CD4-positive, alpha-beta memory T cell (primary cell): ENCODE measurements at regions not wholly inside any gene's neighbourhood (a gene's known extent, or its start where the extent isn't known, plus 50 kb on each side); places are given as distances from the start of the nearest gene placed in this dataset.
A peak's percentile ranks its signal among the peaks of the same experiment; 100 is the strongest.

Source experiments
- CTCF ChIA-PET: fragments of 350-600 bp; sonication (Branson Sonifier 250); formaldehyde crosslinking; loops from one replicate; lab custom pipeline; 2021; ENCODE audit warnings: inconsistent platforms; ENCODE audit not compliant: partially characterized antibody; lab: Charles Lee
- POLR2A ChIA-PET: fragments of 350-600 bp; sonication (Branson Sonifier 250); formaldehyde crosslinking; loops from one replicate; lab custom pipeline; 2021; ENCODE audit not compliant: partially characterized antibody; lab: Charles Lee
- DNase-seq, 5 donors: peaks; one replicate each; pipeline versions ENCODE4 v3.0.0 to v3.0.0-alpha.2; 2020 to 2022; ENCODE audit warnings: mixed read lengths in 1 of 5
- H3K27ac ChIP-seq: one replicate; pipeline ENCODE4 v1.7.0; 2013; ENCODE audit warnings: low read depth, low read length
- H3K27me3 ChIP-seq: 2 replicates; pipeline ENCODE4 v1.7.0; 2013; ENCODE audit warnings: mild to moderate bottlenecking, low read length, moderate library complexity; ENCODE audit not compliant: insufficient read depth
- H3K36me3 ChIP-seq: 2 replicates; pipeline ENCODE4 v1.7.0; 2013; ENCODE audit warnings: mild to moderate bottlenecking, low read length, moderate library complexity; ENCODE audit not compliant: insufficient read depth
- H3K4me1 ChIP-seq: 2 replicates; pipeline ENCODE4 v1.7.0; 2013; ENCODE audit warnings: mild to moderate bottlenecking, low read length, moderate library complexity; ENCODE audit not compliant: insufficient read depth
- H3K4me3 ChIP-seq, 2 donors: one replicate each; pipeline ENCODE4 v1.7.0; 2013; ENCODE audit warnings: low read length in 2 of 2, mild to moderate bottlenecking in 1 of 2
- H3K9me3 ChIP-seq, 2 donors: one replicate each; pipeline ENCODE4 v1.7.0; 2013; ENCODE audit warnings: low read length in 2 of 2, control low read depth in 1 of 2; ENCODE audit not compliant: control insufficient read depth in 1 of 2
- H3K27ac Mint-ChIP-seq, 7 donors: one replicate each; pipeline ENCODE4 v1.8.0; 2020 to 2021; ENCODE audit warnings: mixed read lengths in 7 of 7, mild to moderate bottlenecking in 6 of 7, inconsistent platforms in 3 of 7, moderate library complexity in 3 of 7
- H3K27me3 Mint-ChIP-seq, 2 donors: one replicate each; pipeline ENCODE4 v1.8.0; 2020 to 2021; ENCODE audit warnings: mixed read lengths in 2 of 2
- H3K36me3 Mint-ChIP-seq, 2 donors: one replicate each; pipeline ENCODE4 v1.8.0; 2020 to 2021; ENCODE audit warnings: mixed read lengths in 2 of 2, inconsistent platforms in 1 of 2, mild to moderate bottlenecking in 1 of 2
- H3K4me1 Mint-ChIP-seq, 4 donors: one replicate each; pipeline ENCODE4 v1.8.0; 2020 to 2021; ENCODE audit warnings: mixed read lengths in 4 of 4, mild to moderate bottlenecking in 1 of 4
- H3K4me3 Mint-ChIP-seq, 8 donors: one replicate each; pipeline ENCODE4 v1.8.0; 2020 to 2021; ENCODE audit warnings: mixed read lengths in 8 of 8, mild to moderate bottlenecking in 7 of 8, moderate library complexity in 6 of 8, inconsistent platforms in 3 of 8
- H3K9me3 Mint-ChIP-seq, 8 donors: one replicate each; pipeline ENCODE4 v1.8.0; 2020 to 2021; ENCODE audit warnings: mixed read lengths in 8 of 8, mild to moderate bottlenecking in 5 of 8, inconsistent platforms in 3 of 8, moderate library complexity in 1 of 8
- intact Hi-C: fragments of 100-400 bp; cut with micrococcal nuclease; formaldehyde crosslinking; loops from one replicate; pipeline ENCODE4 v1.15.1; 2023

DNA sequence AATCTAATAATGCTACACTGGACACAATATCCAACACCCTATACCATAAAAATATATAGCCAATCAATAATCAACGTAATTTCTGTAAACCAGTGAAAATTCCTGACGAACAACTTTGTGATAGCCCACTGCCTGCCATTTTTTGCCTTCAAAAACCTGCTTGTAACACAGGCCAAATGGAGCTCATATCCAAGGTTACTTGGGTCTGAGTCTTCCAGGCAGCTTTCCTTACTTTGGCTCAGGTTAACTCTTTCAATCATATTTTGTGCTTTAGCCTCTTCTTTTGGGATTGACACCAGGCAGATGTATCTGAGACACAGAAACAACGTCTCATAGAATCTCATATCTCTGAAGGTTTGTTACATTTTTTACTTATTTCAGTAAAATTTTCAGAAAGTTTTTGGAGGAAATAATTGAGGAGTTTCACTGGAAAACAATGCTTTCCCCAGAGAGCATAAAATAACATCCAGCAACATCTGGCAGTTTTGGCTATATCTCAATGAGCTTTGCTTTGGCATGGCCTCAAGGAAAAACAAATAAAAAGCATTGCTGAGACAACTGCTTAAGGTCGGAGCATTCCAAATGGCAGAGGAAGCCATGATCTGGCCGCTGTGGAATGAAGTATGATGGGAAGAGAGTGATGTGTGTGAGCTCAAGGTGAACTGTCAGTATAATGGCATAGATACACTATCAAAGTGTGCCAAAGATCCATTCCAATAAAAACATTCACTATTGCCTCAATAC lies 162.9 kb upstream of the SPIN4 start:
- Mint-ChIP-seq H3K4me3 (no peak overlapping the region), H3K27ac (no peak overlapping the region), H3K9me3 (peaks cover 0 to 2% (median 0%) of the 10 kb centered on the region in 8 donors), H3K36me3 (peaks cover 0 to 2% of the 10 kb centered on the region in 2 donors), H3K4me1 (peaks cover 7 to 8% (median 8%) of the 10 kb centered on the region in 4 donors), H3K27me3 (no peaks in the 10 kb centered on the region)
- ChIA-PET CTCF (no interaction called here), POLR2A (no interaction called here)
- Histone ChIP-seq H3K27me3 (no peaks in the 10 kb centered on the region), H3K27ac (no peak overlapping the region), H3K9me3 (no peaks in the 10 kb centered on the region), H3K4me1 (no peaks in the 10 kb centered on the region), H3K4me3 (no peak overlapping the region), H3K36me3 (no peaks in the 10 kb centered on the region)
- intact Hi-C loops, result no loop called here
- no peak for DNase-seq

DNA sequence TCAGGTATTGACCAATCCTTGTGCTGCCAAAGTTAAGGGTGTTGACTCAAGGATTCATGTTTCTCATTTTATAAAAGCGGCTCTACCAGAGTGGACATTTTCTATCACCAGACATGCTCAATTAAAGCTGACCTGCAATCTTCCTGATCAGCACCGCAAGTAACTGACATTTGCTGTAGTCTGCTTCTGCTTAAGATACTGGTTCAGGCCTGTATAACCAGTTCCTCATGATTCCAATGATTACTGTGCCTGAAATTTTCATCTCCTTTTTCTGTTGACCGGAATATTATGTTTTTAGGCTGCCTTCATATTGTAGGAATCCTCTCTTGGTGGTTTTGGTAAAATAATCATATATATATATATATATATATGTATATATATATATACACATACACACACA lies 160.2 kb upstream of the SPIN4 start:
- H3K9me3 Mint-ChIP-seq, result no peaks in the 10 kb centered on the region
- intact Hi-C loops, result no loop called here
- Histone ChIP-seq H3K4me3 (no peak overlapping the region), H3K27me3 (no peaks in the 10 kb centered on the region), H3K36me3 (no peaks in the 10 kb centered on the region), H3K4me1 (no peaks in the 10 kb centered on the region), H3K9me3 (no peaks in the 10 kb centered on the region), H3K27ac (no peak overlapping the region)
- H3K4me3 Mint-ChIP-seq, result no peak overlapping the region
- H3K27ac Mint-ChIP-seq, result no peak overlapping the region
- ChIA-PET POLR2A (no interaction called here), CTCF (interaction anchor here (0.7 kb wide), 1 partner anchor 37 kb away, joined by 3 read pairs; no protein-coding TSS in a partner anchor)
- DNase-seq, result no peak
- peaks cover 7 to 12% (median 9%) of the 10 kb centered on the region in 4 donors for H3K4me1 Mint-ChIP-seq
- H3K36me3 Mint-ChIP-seq, result no peaks in the 10 kb centered on the region
- H3K27me3 Mint-ChIP-seq, result no peaks in the 10 kb centered on the region

DNA sequence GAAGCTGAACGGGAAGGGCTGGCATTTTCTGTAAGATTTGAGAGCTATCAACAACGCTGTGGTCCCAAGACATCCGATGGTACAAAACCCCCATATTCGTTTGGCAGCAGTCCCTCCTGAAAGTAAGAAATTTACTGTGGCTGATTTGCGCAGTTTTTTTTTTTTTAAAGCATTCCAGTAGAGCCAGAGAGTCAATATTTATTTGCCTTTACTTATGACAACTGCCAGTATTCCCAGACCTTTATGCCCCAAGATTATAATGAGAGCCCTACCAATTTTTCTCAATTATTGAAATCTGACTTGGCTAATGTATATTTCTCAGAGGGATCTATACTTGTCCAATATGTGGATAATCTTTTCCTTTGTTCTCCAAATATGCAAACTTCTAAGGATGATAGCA lies 157.5 kb upstream of the SPIN4 start:
- H3K4me1 ChIP-seq, result no peaks in the 10 kb centered on the region
- intact Hi-C loops, result no loop called here
- H3K36me3 Mint-ChIP-seq, result no peaks in the 10 kb centered on the region
- no peak overlapping the region for H3K4me3 ChIP-seq
- H3K4me3 Mint-ChIP-seq, result no peak overlapping the region
- H3K27ac Mint-ChIP-seq, result no peak overlapping the region
- H3K36me3 ChIP-seq, result no peaks in the 10 kb centered on the region
- no peaks in the 10 kb centered on the region for H3K27me3 ChIP-seq
- no peaks in the 10 kb centered on the region for H3K9me3 ChIP-seq
- H3K4me1 Mint-ChIP-seq, result peaks cover 7 to 16% (median 12%) of the 10 kb centered on the region in 4 donors
- no peak for DNase-seq
- no peak overlapping the region for H3K27ac ChIP-seq
- H3K27me3 Mint-ChIP-seq, result no peaks in the 10 kb centered on the region
- no peaks in the 10 kb centered on the region for H3K9me3 Mint-ChIP-seq
- CTCF ChIA-PET, result no interaction called here
- POLR2A ChIA-PET, result no interaction called here

DNA sequence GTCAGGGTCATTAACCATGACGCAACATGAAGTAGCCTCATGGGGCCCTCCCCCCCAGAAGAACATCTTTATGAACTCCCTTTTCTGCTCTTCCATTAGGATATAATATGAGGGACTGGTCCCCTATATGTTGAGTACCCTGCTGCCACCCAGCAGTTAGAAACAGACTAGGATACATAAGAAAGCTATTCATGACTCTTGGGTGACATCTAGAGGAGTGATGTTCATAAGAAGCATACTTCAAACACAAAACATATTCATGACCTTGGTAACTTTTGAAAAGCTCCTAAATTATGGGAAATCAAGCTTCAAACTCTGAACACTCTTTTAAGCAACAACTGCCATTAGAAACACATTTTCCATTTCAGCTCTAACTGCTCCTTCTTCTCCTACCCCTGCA lies 155.2 kb upstream of the SPIN4 start:
- ChIA-PET CTCF (interaction anchor here (2.2 kb wide), 1 partner anchor 256 kb away, joined by 5 read pairs; no protein-coding TSS in a partner anchor), POLR2A (no interaction called here)
- Histone ChIP-seq H3K4me3 (no peak overlapping the region), H3K36me3 (no peaks in the 10 kb centered on the region), H3K4me1 (no peaks in the 10 kb centered on the region), H3K9me3 (no peaks in the 10 kb centered on the region), H3K27ac (no peak overlapping the region), H3K27me3 (no peaks in the 10 kb centered on the region)
- Mint-ChIP-seq H3K4me1 (peaks cover 7 to 16% (median 12%) of the 10 kb centered on the region in 4 donors), H3K27me3 (no peaks in the 10 kb centered on the region), H3K9me3 (no peaks in the 10 kb centered on the region), H3K27ac (no peak overlapping the region), H3K4me3 (no peak overlapping the region), H3K36me3 (no peaks in the 10 kb centered on the region)
- DNase-seq, result peak in 2 of 5 donors; percentile 8 to 15
- intact Hi-C loops, result no loop called here

DNA sequence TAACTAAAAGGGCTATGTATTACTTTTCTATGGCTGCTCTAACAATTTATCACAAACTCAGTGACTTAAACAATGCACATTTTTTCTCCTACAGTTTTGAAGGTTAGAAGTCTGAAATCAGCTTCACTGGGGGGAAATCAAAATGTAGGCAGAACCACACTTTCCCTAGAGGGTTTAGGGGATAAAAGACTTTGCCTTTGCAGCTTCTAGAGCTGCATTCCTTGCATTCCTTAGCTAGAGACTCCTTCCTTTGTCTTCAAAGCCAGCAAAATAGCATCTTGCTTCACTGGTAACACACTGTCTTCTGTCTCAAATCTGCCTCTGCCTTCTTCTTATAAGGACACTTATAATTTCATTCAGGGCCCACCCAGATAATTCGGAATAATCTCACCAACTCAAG lies 152.4 kb upstream of the SPIN4 start:
- Mint-ChIP-seq H3K4me3 (no peak overlapping the region), H3K27me3 (no peaks in the 10 kb centered on the region), H3K27ac (no peak overlapping the region), H3K4me1 (peaks cover 0 to 12% (median 5%) of the 10 kb centered on the region in 4 donors), H3K36me3 (peaks cover 4 to 5% of the 10 kb centered on the region in 2 donors), H3K9me3 (peaks cover 0 to 6% (median under 1%) of the 10 kb centered on the region in 8 donors)
- no peaks in the 10 kb centered on the region for H3K4me1 ChIP-seq
- H3K36me3 ChIP-seq, result no peaks in the 10 kb centered on the region
- CTCF ChIA-PET, result no interaction called here
- POLR2A ChIA-PET, result no interaction called here
- no peaks in the 10 kb centered on the region for H3K27me3 ChIP-seq
- H3K27ac ChIP-seq, result no peak overlapping the region
- DNase-seq, result no peak
- intact Hi-C loops, result no loop called here
- H3K4me3 ChIP-seq, result no peak overlapping the region
- H3K9me3 ChIP-seq, result no peaks in the 10 kb centered on the region

DNA sequence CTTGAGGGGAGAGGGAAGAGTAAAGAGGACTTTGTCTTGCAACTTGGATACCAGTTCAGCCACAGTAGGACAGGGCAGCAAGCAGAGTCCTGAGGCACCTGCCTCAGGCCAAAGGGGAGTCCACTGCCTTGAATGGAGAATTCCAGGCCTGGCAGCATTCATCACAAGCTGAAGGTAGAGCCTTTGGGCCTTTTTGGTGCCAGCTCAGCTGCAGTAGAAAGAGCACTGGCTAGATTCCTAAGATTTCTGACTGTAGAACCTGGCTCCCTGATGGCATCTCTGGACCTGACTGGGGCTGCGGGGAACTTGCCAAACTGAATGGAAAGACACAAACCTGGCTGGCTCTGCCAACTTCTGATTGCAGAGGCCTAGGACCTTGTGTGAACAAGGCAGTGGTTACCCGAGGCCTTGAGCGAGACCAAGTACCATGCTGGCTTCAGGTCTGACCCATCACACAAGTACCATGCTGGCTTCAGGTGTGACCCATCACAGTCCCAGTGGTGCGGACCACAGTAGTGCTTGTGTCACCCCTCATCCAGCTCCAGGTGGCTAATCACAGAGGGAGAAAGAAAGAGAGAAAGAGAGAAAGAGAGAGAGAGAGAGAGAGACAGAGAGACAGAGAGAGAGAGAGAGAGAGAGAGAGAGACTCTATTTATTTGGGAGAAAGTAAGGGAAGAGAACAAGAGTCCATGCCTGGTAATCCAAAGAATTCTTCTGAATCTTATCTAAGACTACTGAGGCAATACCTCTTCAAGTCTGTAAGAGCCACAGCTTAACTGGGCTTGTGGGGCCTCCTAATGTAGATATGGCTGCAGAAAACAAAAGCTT lies 137.6 kb upstream of the SPIN4 start:
- intact Hi-C loops, result no loop called here
- Histone ChIP-seq H3K4me3 (no peak overlapping the region), H3K9me3 (no peaks in the 10 kb centered on the region), H3K4me1 (no peaks in the 10 kb centered on the region), H3K27me3 (no peaks in the 10 kb centered on the region), H3K27ac (no peak overlapping the region), H3K36me3 (no peaks in the 10 kb centered on the region)
- POLR2A ChIA-PET, result no interaction called here
- CTCF ChIA-PET, result no interaction called here
- H3K4me1 Mint-ChIP-seq, result peaks cover 0 to 6% (median 4%) of the 10 kb centered on the region in 4 donors
- no peak overlapping the region for H3K4me3 Mint-ChIP-seq
- no peaks in the 10 kb centered on the region for H3K27me3 Mint-ChIP-seq
- peaks cover 0 to 30% (median 15%) of the 10 kb centered on the region in 8 donors for H3K9me3 Mint-ChIP-seq
- H3K36me3 Mint-ChIP-seq, result peaks cover 34 to 42% of the 10 kb centered on the region in 2 donors
- no peak for DNase-seq
- H3K27ac Mint-ChIP-seq, result peak overlapping the region in 1 of 7 donors; percentile 73

DNA sequence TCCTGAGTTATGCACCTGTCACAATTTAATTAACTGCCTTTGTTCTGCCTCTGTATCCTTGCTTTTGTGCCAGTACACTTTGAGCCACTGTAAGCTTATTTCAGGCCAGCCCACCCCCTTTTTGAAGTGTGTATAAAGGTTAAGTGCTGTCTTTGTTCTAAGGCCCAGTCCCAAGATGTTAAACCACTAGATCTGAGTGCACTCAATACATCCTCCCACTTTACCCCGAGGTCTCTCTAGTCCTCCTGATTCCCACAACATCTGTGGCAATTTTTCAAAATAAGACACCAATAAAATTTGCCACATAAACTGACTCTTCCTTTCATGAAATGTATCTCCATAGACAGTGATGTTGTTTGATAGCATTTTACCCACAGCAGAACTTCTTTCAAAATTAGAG lies 124.1 kb upstream of the SPIN4 start:
- H3K4me3 ChIP-seq, result no peak overlapping the region
- DNase-seq, result no peak
- Mint-ChIP-seq H3K36me3 (peaks cover 36 to 53% of the 10 kb centered on the region in 2 donors), H3K4me3 (no peak overlapping the region), H3K27me3 (no peaks in the 10 kb centered on the region), H3K9me3 (peaks cover 0 to 86% (median 59%) of the 10 kb centered on the region in 8 donors), H3K27ac (no peak overlapping the region), H3K4me1 (peaks cover 0 to 3% (median 0%) of the 10 kb centered on the region in 4 donors)
- ChIA-PET CTCF (no interaction called here), POLR2A (no interaction called here)
- no peak overlapping the region for H3K27ac ChIP-seq
- peaks cover 0 to 15% of the 10 kb centered on the region in 2 donors for H3K9me3 ChIP-seq
- no peaks in the 10 kb centered on the region for H3K27me3 ChIP-seq
- intact Hi-C loops, result no loop called here
- no peaks in the 10 kb centered on the region for H3K4me1 ChIP-seq
- no peaks in the 10 kb centered on the region for H3K36me3 ChIP-seq
